K562 (cell line): ENCODE measurements at regions not wholly inside any gene's neighbourhood (a gene's known extent, or its start where the extent isn't known, plus 50 kb on each side); places are given as distances from the start of the nearest gene placed in this dataset.

Experiments
- ATAC-seq: fragments of 200-7000 bp; cut with Tn5 transposase; 3 replicates; pipeline ENCODE4 v1.9.1; 2020; ENCODE audit warnings: moderate library complexity
- BruUV-seq: library from RNA; stranded (reverse); fragments of 400-500 nt; replicated peaks from 2 replicates; lab custom pipeline; 2021; lab: Mats Ljungman, UMichigan
- CTCF ChIA-PET: fragments of 300-600 bp; formaldehyde crosslinking; extraction: SDS; loops from one replicate; lab custom pipeline; 2021; ENCODE audit warnings: low intra/inter-chr PET ratio; lab: Yijun Ruan, JAX
- POLR2A ChIA-PET: fragments of 300-600, 350-650 bp; sonication (Branson Sonifier 250); formaldehyde crosslinking; extraction: SDS; loops from one replicate; lab custom pipeline; 2021; ENCODE audit warnings: antibody characterized with exemption, inconsistent platforms; lab: Yijun Ruan, JAX
- DNase-seq, 4 experiments: peaks; one replicate each; pipeline versions ENCODE4 v3.0.0 to v3.0.0-alpha.2; 2011 to 2018; ENCODE audit warnings: low spot score in 3 of 4, mixed read lengths in 3 of 4; ENCODE audit errors: extremely low read depth in 1 of 4
- FAIRE-seq: peaks from 2 replicates; lab custom pipeline; 2011; peaks lifted over from hg19 to GRCh38; lab: Jason Lieb, UNC
- H2AFZ ChIP-seq: 2 replicates; pipeline ENCODE4 v1.6.0; 2011; ENCODE audit warnings: low read depth, low read length, control low read depth, inconsistent platforms
- H3K27ac ChIP-seq: fragments of 200-600 bp; 3 replicates; pipeline ENCODE4 v1.8.0; 2011; ENCODE audit warnings: low read depth, mild to moderate bottlenecking, control low read depth, inconsistent platforms, low read length, moderate library complexity, mixed read lengths; ENCODE audit errors: extremely low read depth
- H3K27me3 ChIP-seq, 2 experiments: fragments of 300-600 bp in 1 of 2; 2 replicates in 1 of 2; 3 replicates in 1 of 2; pipeline versions ENCODE4 v1.6.0 to v1.8.0; 2011; ENCODE audit warnings: inconsistent platforms in 2 of 2, low read length in 2 of 2, mild to moderate bottlenecking in 1 of 2, mixed read lengths in 1 of 2, moderate library complexity in 1 of 2; ENCODE audit not compliant: control insufficient read depth in 2 of 2, insufficient read depth in 2 of 2
- H3K36me3 ChIP-seq: fragments of 300-600 bp; 3 replicates; pipeline ENCODE4 v1.8.0; 2011; ENCODE audit warnings: mild to moderate bottlenecking, low read length, inconsistent platforms; ENCODE audit not compliant: control insufficient read depth, insufficient read depth
- H3K4me1 ChIP-seq, 2 experiments: fragments of 200-600 bp in 1 of 2; replicated peaks in 1 of 2; 2 replicates in 1 of 2; 3 replicates in 1 of 2; pipeline versions ENCODE4 v1.5.1 to v1.8.0; 2011; ENCODE audit warnings: inconsistent platforms in 2 of 2, low read length in 2 of 2, mild to moderate bottlenecking in 1 of 2, mixed read lengths in 1 of 2, moderate library complexity in 1 of 2; ENCODE audit not compliant: control insufficient read depth in 2 of 2, insufficient read depth in 2 of 2
- H3K4me2 ChIP-seq: 2 replicates; pipeline ENCODE4 v1.6.1; 2011; ENCODE audit warnings: low read length, control low read depth, inconsistent platforms, mixed read lengths; ENCODE audit not compliant: insufficient read depth
- H3K4me3 ChIP-seq: fragments of 200-600 bp; sonication (generic), shearing (Covaris generic); 2 replicates; pipeline ENCODE4 v1.5.1; 2016; ENCODE audit warnings: control low read depth, inconsistent platforms
- H3K79me2 ChIP-seq: fragments of 200-600 bp; 3 replicates; pipeline ENCODE4 v1.8.0; 2011; ENCODE audit warnings: low read length, inconsistent platforms; ENCODE audit not compliant: control insufficient read depth, insufficient read depth
- H3K9ac ChIP-seq, 2 experiments: 2 replicates each; pipeline versions ENCODE4 v1.6.0 to v1.6.1; 2011; ENCODE audit warnings: low read depth in 2 of 2, low read length in 2 of 2, control low read depth in 1 of 2, inconsistent platforms in 1 of 2, mild to moderate bottlenecking in 1 of 2, mixed read lengths in 1 of 2; ENCODE audit not compliant: insufficient read depth in 1 of 2
- H3K9me1 ChIP-seq: one replicate; pipeline ENCODE4 v1.6.0; 2011; ENCODE audit warnings: inconsistent platforms, mild to moderate bottlenecking, low read length, moderate library complexity; ENCODE audit not compliant: control insufficient read depth, insufficient read depth
- H3K9me3 ChIP-seq: replicated peaks from 2 replicates; pipeline ENCODE4 v1.5.1; 2011; ENCODE audit warnings: low read depth, low read length, inconsistent platforms; ENCODE audit not compliant: control insufficient read depth, insufficient read depth
- H4K20me1 ChIP-seq: replicated peaks from 2 replicates; pipeline ENCODE4 v1.6.1; 2011; ENCODE audit warnings: low read length, inconsistent platforms, mixed read lengths; ENCODE audit not compliant: control insufficient read depth, insufficient read depth
- CEBPB ChIP-seq: fragments of 450-650 bp; IDR thresholded peaks from 2 replicates; pipeline ENCODE4 v1.6.1; 2016; ENCODE audit warnings: missing genetic modification characterization, missing compliant biosample characterization
- EP300 ChIP-seq: IDR thresholded peaks from 2 replicates; pipeline ENCODE4 v1.6.1; 2012; ENCODE audit warnings: low read length, improper control_type of control experiment
- GATA2 ChIP-seq: sonication (generic); formaldehyde crosslinking; IDR thresholded peaks from 2 replicates; pipeline ENCODE4 v1.4.0; 2020; ENCODE audit warnings: mild to moderate bottlenecking, missing genetic modification reagents
- HMBOX1 ChIP-seq: sonication (generic); IDR thresholded peaks from 2 replicates; pipeline ENCODE4 v1.6.1; 2016
- JUND ChIP-seq, 2 experiments: IDR thresholded peaks; 2 replicates in 1 of 2; 3 replicates in 1 of 2; pipeline ENCODE4 v1.6.1; 2011; ENCODE audit warnings: borderline replicate concordance in 2 of 2, low read depth in 2 of 2, low read length in 2 of 2, improper control_type of control experiment in 1 of 2, missing biosample characterization in 1 of 2, missing genetic modification characterization in 1 of 2, missing genetic modification reagents in 1 of 2
- MAFF ChIP-seq: IDR thresholded peaks from 2 replicates; pipeline ENCODE4 v1.6.1; 2012; ENCODE audit warnings: low read length, improper control_type of control experiment
- MCM7 ChIP-seq, 2 experiments: fragments of 450-650 bp; IDR thresholded peaks; 2 replicates each; pipeline ENCODE4 v1.6.1; 2016 to 2018
- OTX1 ChIP-seq: fragments of 450-650 bp; formaldehyde crosslinking; IDR thresholded peaks from 2 replicates; pipeline ENCODE4 v1.4.0; 2022; ENCODE audit warnings: mild to moderate bottlenecking
- POLR2H ChIP-seq: IDR thresholded peaks from 2 replicates; pipeline ENCODE4 v1.6.1; 2016; ENCODE audit warnings: missing genetic modification characterization, low read depth, mild to moderate bottlenecking, control low read depth, missing compliant biosample characterization, moderate library complexity
- RBM14 ChIP-seq: fragments of 200-400 bp; formaldehyde crosslinking; IDR thresholded peaks from 2 replicates; pipeline ENCODE4 v1.6.1; 2018; ENCODE audit warnings: low read depth, mild to moderate bottlenecking, low read length, moderate library complexity, borderline replicate concordance; ENCODE audit not compliant: insufficient read depth
- STAT5A ChIP-seq: IDR thresholded peaks from 2 replicates; pipeline ENCODE4 v1.6.1; 2012; ENCODE audit warnings: low read length, inconsistent platforms, borderline replicate concordance
- STAT5B ChIP-seq: fragments of 250-450 bp; sonication (Bioruptor Pico); IDR thresholded peaks from 2 replicates; pipeline ENCODE4 v1.8.0; 2021; ENCODE audit warnings: mild to moderate bottlenecking, inconsistent platforms
- TFAM ChIP-seq: fragments of 250-450 bp; sonication (Bioruptor Pico); conservative IDR thresholded peaks from 2 replicates; pipeline ENCODE4 v1.5.0; 2021; ENCODE audit warnings: mild to moderate bottlenecking, moderate library complexity
- ZC3H11A ChIP-seq: IDR thresholded peaks from 2 replicates; pipeline ENCODE4 v1.6.1; 2012; ENCODE audit warnings: low read depth, low read length, improper control_type of control experiment
- ZC3H4 ChIP-seq: sonication (generic); formaldehyde crosslinking; IDR thresholded peaks from 2 replicates; pipeline ENCODE4 v1.9.0; 2021; ENCODE audit warnings: missing genetic modification reagents, borderline replicate concordance
- in situ Hi-C: fragments of 300-500 bp; cut with MboI; formaldehyde crosslinking; loops from 4 replicates; pipeline ENCODE4 v1.15.0; 2018; ENCODE audit warnings: inconsistent platforms, mixed read lengths
- intact Hi-C: fragments of 100-400 bp; cut with micrococcal nuclease; formaldehyde crosslinking; loops from 2 replicates; pipeline ENCODE4 v1.14.2; 2022
- TF ChIP-seq, protein P1 (sequence below): sonication (generic); formaldehyde crosslinking; IDR thresholded peaks from 2 replicates; pipeline ENCODE4 v1.9.0; 2022; ENCODE audit warnings: mild to moderate bottlenecking, missing genetic modification reagents
- TF ChIP-seq, protein P2 (sequence below): sonication (generic); formaldehyde crosslinking; IDR thresholded peaks from 2 replicates; pipeline ENCODE4 v1.8.0; 2022; ENCODE audit warnings: mild to moderate bottlenecking, missing genetic modification reagents, borderline replicate concordance
- TF ChIP-seq, protein P3 (sequence below): fragments of 450-650 bp; formaldehyde crosslinking; IDR thresholded peaks from 2 replicates; pipeline ENCODE4 v1.4.0; 2020; ENCODE audit warnings: mild to moderate bottlenecking, moderate library complexity
- TF ChIP-seq, protein P4 (sequence below): IDR thresholded peaks from 2 replicates; pipeline ENCODE4 v1.6.1; 2016; ENCODE audit warnings: missing genetic modification characterization, missing compliant biosample characterization

DNA sequence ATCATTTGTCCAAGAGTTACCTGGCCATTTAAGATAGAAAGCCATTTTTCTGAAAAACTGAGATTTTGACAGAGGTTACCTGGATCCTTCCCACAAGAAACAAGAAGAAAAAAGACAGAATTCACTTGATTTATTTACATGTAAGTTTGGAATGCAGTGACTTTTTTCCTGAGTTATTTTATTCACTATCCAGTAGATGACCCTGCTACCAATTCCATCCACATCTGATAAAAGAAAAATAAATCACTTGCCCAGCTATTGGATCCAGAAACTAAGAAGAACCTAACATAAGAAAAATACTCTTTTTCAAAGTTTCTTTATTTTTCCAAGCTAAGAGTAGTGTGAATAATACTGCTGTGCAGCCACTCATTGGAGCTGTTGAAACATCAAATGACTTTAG, 275.2 kb downstream of the CETN3 start:
- Histone ChIP-seq H3K36me3 (no peaks in the 10 kb centered on the region), H3K27ac (no peak overlapping the region), H3K9me3 (no peaks in the 10 kb centered on the region), H2AFZ (no peak overlapping the region), H3K79me2 (no peaks in the 10 kb centered on the region), H3K9ac (no peak overlapping the region), H4K20me1 (no peaks in the 10 kb centered on the region), H3K9me1 (no peaks in the 10 kb centered on the region), H3K4me2 (no peak overlapping the region), H3K4me1 (no peaks in the 10 kb centered on the region; a peak in 1 of 5 replicates), H3K4me3 (no peak overlapping the region), H3K27me3 (no peaks in the 10 kb centered on the region)
- CTCF ChIA-PET: no interaction called here
- no peak for FAIRE-seq
- in situ Hi-C loops: no loop called here
- no TSS peak for BruUV-seq
- no peak for ATAC-seq
- no peak for DNase-seq
- TF ChIP-seq STAT5B (no peak), EP300 (no peak), STAT5A (no peak), POLR2H (tag) (no peak), JUND (IDR thresholded peaks at IDR 0.05; ENCODE audit: borderline replicate concordance, low read depth, low read length) (no peak), JUND (tag; IDR thresholded peaks at IDR 0.05; ENCODE audit: borderline replicate concordance, low read depth, low read length) (no peak), OTX1 (CRISPR knock-in tag) (no peak), ZC3H11A (no peak), CEBPB (tag) (no peak), TFAM (CRISPR knock-in tag) (no peak), RBM14 (no peak), MAFF (no peak), MCM7 (IDR thresholded peaks at IDR 0.05) (no peak), HMBOX1 (no peak), GATA2 (CRISPR knock-in tag) (no peak), ZC3H4 (no peak)
- TF ChIP-seq, protein P1, sequence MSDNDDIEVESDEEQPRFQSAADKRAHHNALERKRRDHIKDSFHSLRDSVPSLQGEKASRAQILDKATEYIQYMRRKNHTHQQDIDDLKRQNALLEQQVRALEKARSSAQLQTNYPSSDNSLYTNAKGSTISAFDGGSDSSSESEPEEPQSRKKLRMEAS: no peak
- TF ChIP-seq, protein P2, sequence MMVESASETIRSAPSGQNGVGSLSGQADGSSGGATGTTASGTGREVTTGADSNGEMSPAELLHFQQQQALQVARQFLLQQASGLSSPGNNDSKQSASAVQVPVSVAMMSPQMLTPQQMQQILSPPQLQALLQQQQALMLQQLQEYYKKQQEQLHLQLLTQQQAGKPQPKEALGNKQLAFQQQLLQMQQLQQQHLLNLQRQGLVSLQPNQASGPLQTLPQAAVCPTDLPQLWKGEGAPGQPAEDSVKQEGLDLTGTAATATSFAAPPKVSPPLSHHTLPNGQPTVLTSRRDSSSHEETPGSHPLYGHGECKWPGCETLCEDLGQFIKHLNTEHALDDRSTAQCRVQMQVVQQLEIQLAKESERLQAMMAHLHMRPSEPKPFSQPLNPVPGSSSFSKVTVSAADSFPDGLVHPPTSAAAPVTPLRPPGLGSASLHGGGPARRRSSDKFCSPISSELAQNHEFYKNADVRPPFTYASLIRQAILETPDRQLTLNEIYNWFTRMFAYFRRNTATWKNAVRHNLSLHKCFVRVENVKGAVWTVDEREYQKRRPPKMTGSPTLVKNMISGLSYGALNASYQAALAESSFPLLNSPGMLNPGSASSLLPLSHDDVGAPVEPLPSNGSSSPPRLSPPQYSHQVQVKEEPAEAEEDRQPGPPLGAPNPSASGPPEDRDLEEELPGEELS: no peak
- TF ChIP-seq, protein P3, sequence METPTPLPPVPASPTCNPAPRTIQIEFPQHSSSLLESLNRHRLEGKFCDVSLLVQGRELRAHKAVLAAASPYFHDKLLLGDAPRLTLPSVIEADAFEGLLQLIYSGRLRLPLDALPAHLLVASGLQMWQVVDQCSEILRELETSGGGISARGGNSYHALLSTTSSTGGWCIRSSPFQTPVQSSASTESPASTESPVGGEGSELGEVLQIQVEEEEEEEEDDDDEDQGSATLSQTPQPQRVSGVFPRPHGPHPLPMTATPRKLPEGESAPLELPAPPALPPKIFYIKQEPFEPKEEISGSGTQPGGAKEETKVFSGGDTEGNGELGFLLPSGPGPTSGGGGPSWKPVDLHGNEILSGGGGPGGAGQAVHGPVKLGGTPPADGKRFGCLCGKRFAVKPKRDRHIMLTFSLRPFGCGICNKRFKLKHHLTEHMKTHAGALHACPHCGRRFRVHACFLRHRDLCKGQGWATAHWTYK: no peak
- TF ChIP-seq, protein P4, sequence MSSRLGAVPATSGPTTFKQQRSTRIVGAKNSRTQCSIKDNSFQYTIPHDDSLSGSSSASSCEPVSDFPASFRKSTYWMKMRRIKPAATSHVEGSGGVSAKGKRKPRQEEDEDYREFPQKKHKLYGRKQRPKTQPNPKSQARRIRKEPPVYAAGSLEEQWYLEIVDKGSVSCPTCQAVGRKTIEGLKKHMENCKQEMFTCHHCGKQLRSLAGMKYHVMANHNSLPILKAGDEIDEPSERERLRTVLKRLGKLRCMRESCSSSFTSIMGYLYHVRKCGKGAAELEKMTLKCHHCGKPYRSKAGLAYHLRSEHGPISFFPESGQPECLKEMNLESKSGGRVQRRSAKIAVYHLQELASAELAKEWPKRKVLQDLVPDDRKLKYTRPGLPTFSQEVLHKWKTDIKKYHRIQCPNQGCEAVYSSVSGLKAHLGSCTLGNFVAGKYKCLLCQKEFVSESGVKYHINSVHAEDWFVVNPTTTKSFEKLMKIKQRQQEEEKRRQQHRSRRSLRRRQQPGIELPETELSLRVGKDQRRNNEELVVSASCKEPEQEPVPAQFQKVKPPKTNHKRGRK (tag): no peak
- intact Hi-C loops: no loop called here
- POLR2A ChIA-PET: no interaction called here
